WTC11 (cell line): ENCODE measurements at regions not wholly inside any gene's neighbourhood (a gene's known extent, or its start where the extent isn't known, plus 50 kb on each side); places are given as distances from the start of the nearest gene placed in this dataset.

Experiments used
- CBFB ChIP-seq: sonication (generic); formaldehyde crosslinking; IDR thresholded peaks from 2 replicates; pipeline ENCODE4 v1.8.1; 2022; ENCODE audit warnings: mild to moderate bottlenecking, low read depth, missing genetic modification reagents
- FOXP1 ChIP-seq: sonication (generic); formaldehyde crosslinking; IDR thresholded peaks from 2 replicates; pipeline ENCODE4 v1.8.0; 2022; ENCODE audit warnings: missing genetic modification reagents, mild to moderate bottlenecking, moderate library complexity, borderline replicate concordance
- NFYB ChIP-seq: sonication (generic); formaldehyde crosslinking; conservative IDR thresholded peaks from 2 replicates; pipeline ENCODE4 v1.8.0; 2022; ENCODE audit warnings: low read depth, missing genetic modification reagents
- RELA ChIP-seq: sonication (generic); formaldehyde crosslinking; IDR thresholded peaks from 2 replicates; pipeline ENCODE4 v1.8.1; 2022; ENCODE audit warnings: missing genetic modification reagents, mild to moderate bottlenecking, borderline replicate concordance
- TP53 ChIP-seq: sonication (generic); formaldehyde crosslinking; IDR thresholded peaks from 2 replicates; pipeline ENCODE4 v1.8.1; 2023; ENCODE audit warnings: mild to moderate bottlenecking, missing genetic modification reagents
- TF ChIP-seq, protein P1 (sequence below): sonication (generic); formaldehyde crosslinking; IDR thresholded peaks from 2 replicates; pipeline ENCODE4 v1.8.1; 2022; ENCODE audit warnings: mild to moderate bottlenecking, moderate library complexity, missing genetic modification reagents
- TF ChIP-seq, protein P2 (sequence below): fragments of 200-600 bp; IDR thresholded peaks from 2 replicates; pipeline ENCODE4 v1.8.0; 2022; ENCODE audit warnings: antibody characterized with exemption
- TF ChIP-seq, protein P3 (sequence below): sonication (generic); formaldehyde crosslinking; IDR thresholded peaks from 2 replicates; pipeline ENCODE4 v1.8.1; 2022; ENCODE audit warnings: low read depth, missing genetic modification reagents, borderline replicate concordance

DNA sequence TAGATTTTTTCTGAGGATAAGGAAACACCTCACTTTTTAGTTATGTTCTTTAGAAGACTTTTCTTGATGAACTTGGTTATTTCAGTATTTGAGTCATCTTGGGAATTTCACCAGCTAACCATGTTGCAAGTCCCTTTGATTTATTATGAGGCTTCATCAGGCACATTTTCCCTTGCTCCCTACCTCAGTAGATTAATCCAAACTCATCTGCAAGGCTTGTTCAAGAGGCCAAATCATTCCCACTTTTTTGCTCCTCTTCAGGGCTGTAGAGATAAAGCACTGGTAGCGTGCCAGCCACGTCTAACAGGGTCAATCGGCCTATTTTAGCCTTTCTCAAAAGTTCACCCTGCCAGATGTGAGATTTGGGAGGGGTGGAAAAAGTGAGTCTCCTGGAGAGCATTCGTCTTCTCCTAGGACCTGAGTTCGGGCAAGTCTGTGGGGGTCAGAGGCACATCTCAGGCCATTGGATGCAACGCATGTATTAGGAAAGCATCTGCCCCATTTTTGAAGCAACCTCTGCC is 120.3 kb downstream of the RDH14 start:
- TF ChIP-seq NFYB (CRISPR knock-in tag) (no peak), FOXP1 (CRISPR knock-in tag) (no peak), TP53 (CRISPR knock-in tag) (no peak), RELA (no peak), CBFB (no peak)
- TF ChIP-seq, protein P1, sequence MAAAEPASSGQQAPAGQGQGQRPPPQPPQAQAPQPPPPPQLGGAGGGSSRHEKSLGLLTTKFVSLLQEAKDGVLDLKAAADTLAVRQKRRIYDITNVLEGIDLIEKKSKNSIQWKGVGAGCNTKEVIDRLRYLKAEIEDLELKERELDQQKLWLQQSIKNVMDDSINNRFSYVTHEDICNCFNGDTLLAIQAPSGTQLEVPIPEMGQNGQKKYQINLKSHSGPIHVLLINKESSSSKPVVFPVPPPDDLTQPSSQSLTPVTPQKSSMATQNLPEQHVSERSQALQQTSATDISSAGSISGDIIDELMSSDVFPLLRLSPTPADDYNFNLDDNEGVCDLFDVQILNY (CRISPR knock-in tag): no peak
- TF ChIP-seq, protein P2, sequence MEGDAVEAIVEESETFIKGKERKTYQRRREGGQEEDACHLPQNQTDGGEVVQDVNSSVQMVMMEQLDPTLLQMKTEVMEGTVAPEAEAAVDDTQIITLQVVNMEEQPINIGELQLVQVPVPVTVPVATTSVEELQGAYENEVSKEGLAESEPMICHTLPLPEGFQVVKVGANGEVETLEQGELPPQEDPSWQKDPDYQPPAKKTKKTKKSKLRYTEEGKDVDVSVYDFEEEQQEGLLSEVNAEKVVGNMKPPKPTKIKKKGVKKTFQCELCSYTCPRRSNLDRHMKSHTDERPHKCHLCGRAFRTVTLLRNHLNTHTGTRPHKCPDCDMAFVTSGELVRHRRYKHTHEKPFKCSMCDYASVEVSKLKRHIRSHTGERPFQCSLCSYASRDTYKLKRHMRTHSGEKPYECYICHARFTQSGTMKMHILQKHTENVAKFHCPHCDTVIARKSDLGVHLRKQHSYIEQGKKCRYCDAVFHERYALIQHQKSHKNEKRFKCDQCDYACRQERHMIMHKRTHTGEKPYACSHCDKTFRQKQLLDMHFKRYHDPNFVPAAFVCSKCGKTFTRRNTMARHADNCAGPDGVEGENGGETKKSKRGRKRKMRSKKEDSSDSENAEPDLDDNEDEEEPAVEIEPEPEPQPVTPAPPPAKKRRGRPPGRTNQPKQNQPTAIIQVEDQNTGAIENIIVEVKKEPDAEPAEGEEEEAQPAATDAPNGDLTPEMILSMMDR: no peak
- TF ChIP-seq, protein P3, sequence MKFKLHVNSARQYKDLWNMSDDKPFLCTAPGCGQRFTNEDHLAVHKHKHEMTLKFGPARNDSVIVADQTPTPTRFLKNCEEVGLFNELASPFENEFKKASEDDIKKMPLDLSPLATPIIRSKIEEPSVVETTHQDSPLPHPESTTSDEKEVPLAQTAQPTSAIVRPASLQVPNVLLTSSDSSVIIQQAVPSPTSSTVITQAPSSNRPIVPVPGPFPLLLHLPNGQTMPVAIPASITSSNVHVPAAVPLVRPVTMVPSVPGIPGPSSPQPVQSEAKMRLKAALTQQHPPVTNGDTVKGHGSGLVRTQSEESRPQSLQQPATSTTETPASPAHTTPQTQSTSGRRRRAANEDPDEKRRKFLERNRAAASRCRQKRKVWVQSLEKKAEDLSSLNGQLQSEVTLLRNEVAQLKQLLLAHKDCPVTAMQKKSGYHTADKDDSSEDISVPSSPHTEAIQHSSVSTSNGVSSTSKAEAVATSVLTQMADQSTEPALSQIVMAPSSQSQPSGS (CRISPR knock-in tag): no peak
